Body of pancreas (tissue), 4 donors: ENCODE measurements at regions not wholly inside any gene's neighbourhood (a gene's known extent, or its start where the extent isn't known, plus 50 kb on each side); places are given as distances from the start of the nearest gene placed in this dataset.

Source experiments
- ATAC-seq: fragments of 150-250 bp; one replicate; pipeline ENCODE4 v1.9.1; 2016
- DNase-seq, 4 donors: peaks; one replicate each; pipeline ENCODE4 v3.0.0-alpha.2; 2019
- H3K27ac ChIP-seq, 4 donors: fragments of 200-600 bp; sonication (generic); 1 replicate in 3 of 4; 2 replicates in 1 of 4; pipeline versions ENCODE4 v1.5.1 to v1.6.1; 2016 to 2019; ENCODE audit warnings: mild to moderate bottlenecking in 1 of 4, mixed read lengths in 1 of 4, moderate library complexity in 1 of 4
- H3K27me3 ChIP-seq, 2 donors: fragments of 200-600 bp; sonication (generic); one replicate each; pipeline ENCODE4 v1.6.0; 2016; ENCODE audit warnings: mild to moderate bottlenecking in 1 of 2
- H3K36me3 ChIP-seq, 2 donors: fragments of 200-600 bp; sonication (generic); replicated peaks in 1 of 2; 2 replicates each; pipeline ENCODE4 v1.5.1; 2016; ENCODE audit warnings: low read depth in 2 of 2; ENCODE audit not compliant: insufficient read depth in 1 of 2
- H3K4me1 ChIP-seq: fragments of 200-600 bp; sonication (generic); one replicate; pipeline ENCODE4 v1.6.0; 2016
- H3K4me3 ChIP-seq, 2 donors: fragments of 200-600 bp; sonication (generic); 1 replicate in 1 of 2; 2 replicates in 1 of 2; pipeline ENCODE4 v1.5.1; 2016 to 2019
- H3K9me3 ChIP-seq, 3 donors: fragments of 200-600 bp; sonication (generic); 1 replicate in 2 of 3; 2 replicates in 1 of 3; pipeline ENCODE4 v1.5.1; 2016
- CTCF ChIP-seq, 7 experiments: fragments of 450-650 bp in 4 of 7; fragments of 200-600 bp in 3 of 7; sonication (generic) in 3 of 7; IDR thresholded peaks; one replicate each; pipeline ENCODE4 v1.5.1; 2016 to 2019; ENCODE audit warnings: antibody characterized with exemption in 7 of 7
- POLR2A ChIP-seq, 3 donors: fragments of 450-650 bp; IDR thresholded peaks; one replicate each; pipeline ENCODE4 v1.6.1; 2016; ENCODE audit warnings: antibody characterized with exemption in 3 of 3, mild to moderate bottlenecking in 2 of 3
- WGBS, 2 donors: methylation state at CpG; one replicate each; pipeline ENCODE4 v1.1.5; 2017; 5-methylcytosine and 5-hydroxymethylcytosine counted together
- intact Hi-C: fragments of 100-400 bp; cut with DNase I; formaldehyde crosslinking; loops from one replicate; pipeline ENCODE4 v1.15.1; 2023

DNA sequence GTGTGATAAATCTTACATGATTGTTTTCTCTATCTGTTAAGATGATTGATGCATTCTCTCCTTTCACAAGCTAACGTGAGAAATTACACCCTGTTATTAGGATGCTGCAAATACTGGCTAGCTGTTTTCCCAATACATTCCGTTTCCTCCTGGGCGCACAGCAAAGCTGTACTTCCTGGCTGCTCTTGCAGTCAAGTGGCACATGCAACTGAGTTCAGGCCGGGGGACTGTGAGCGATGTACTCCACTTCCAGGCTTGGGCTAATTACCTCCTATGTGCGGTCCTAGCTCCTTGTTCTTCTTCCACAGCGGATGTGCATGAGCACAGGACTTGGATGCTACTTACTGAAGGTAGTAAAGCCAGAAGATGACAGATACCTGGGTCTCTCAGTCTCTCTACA lies 234.9 kb upstream of the SESN3 start:
- WGBS, 2 donors: 52 to 60% methylated on average over 7 of the region's 7 CpGs
- Histone ChIP-seq H3K4me3 (no peak overlapping the region), H3K27ac (peak overlapping the region in 3 of 4 donors; percentile 25 to 41 (median 33)), H3K36me3 (no peaks in the 10 kb centered on the region), H3K27me3 (no peaks in the 10 kb centered on the region), H3K4me1 (peaks cover 8% of the 10 kb centered on the region), H3K9me3 (no peaks in the 10 kb centered on the region)
- no peak for ATAC-seq
- TF ChIP-seq CTCF (IDR thresholded peaks at IDR 0.05) (no peak), POLR2A (IDR thresholded peaks at IDR 0.05) (no peak)
- intact Hi-C loops: no loop called here
- DNase-seq: peak in 1 of 4 donors; percentile 14

- Histone ChIP-seq H3K36me3 (no peaks in the 10 kb centered on the region), H3K9me3 (no peaks in the 10 kb centered on the region), H3K4me3 (no peak overlapping the region), H3K4me1 (peaks cover 29% of the 10 kb centered on the region), H3K27ac (no peak overlapping the region), H3K27me3 (no peaks in the 10 kb centered on the region)
- intact Hi-C loops: no loop called here
- ATAC-seq (no peak), DNase-seq (no peak)
- TF ChIP-seq POLR2A (IDR thresholded peaks at IDR 0.05) (no peak), CTCF (IDR thresholded peaks at IDR 0.05) (no peak)
These were observed 230.9 kb upstream of the SESN3 start for GRCh38 chr11:95461858-95462257.

DNA sequence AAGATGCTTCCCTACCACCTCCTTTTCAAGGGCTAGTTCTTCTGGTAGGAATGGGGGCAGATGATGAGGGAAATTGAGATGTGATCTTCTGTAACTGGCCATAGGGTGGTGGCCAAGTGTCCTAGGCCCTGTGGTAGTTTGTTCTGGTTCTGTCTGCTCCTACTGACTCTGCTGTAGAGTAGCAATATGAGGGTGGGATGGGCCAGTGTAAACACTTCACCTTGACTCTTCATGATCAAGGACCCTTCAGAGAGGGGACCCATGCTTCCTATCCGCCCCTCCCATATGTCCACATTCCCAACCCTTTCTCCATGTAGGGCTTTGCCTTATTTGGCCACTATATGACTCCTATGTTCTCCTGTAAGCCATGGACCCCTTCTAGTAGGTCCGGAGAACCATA lies 230.3 kb upstream of the SESN3 start:
- Histone ChIP-seq H3K4me3 (no peak overlapping the region), H3K9me3 (no peaks in the 10 kb centered on the region), H3K27me3 (no peaks in the 10 kb centered on the region), H3K4me1 (peaks cover 29% of the 10 kb centered on the region), H3K27ac (no peak overlapping the region), H3K36me3 (no peaks in the 10 kb centered on the region)
- intact Hi-C loops: no loop called here
- ATAC-seq (no peak), DNase-seq (no peak)
- TF ChIP-seq CTCF (IDR thresholded peaks at IDR 0.05) (no peak), POLR2A (IDR thresholded peaks at IDR 0.05) (no peak)
- 94 to 95% methylated on average over 2 of the region's 2 CpGs for WGBS, 2 donors

DNA sequence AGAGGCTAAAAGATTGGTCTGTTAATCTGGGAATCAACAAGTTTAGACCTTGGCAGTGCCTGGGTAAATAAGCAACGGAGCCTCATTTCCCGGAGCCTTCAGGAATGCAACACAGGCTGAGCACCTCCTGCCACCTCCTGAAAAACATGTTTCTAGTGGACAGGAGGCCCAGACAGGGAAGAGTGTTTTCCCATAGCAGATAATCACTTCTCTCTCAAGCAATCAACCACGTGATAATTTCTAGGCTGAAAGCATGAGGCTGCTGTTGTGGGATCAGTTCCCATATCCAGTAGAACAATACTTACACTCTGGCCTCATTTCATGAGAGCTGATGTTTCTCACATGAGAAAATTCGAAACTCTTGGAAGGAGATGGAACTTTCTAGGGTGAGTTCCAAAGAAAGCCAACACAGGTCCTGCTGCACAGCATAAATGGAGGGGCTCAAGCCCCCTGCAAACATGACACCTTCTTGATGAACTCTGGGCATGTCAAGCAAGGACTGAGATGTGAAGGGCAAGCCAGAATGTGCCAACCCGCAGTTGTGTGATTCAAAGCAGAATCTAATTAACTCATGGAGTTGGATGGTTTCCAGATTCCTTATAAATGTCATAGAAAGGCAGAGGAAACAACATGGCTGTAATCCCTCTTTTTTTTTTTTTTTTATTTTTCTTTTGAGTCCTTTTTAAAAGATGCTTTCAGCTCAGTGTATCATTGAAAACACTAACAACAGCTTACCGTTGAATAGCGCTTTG lies 228.5 kb upstream of the SESN3 start:
- WGBS, 2 donors: 22 to 27% methylated on average over 7 of the region's 7 CpGs
- no peaks in the 10 kb centered on the region for H3K36me3 ChIP-seq
- no peak overlapping the region for H3K4me3 ChIP-seq
- intact Hi-C loops: no loop called here
- ATAC-seq (peak; percentile 77), DNase-seq (peak in 3 of 4 donors; percentile 28 to 54 (median 37))
- H3K27ac ChIP-seq: peak overlapping the region in 3 of 4 donors; percentile 42 to 62 (median 49)
- no peaks in the 10 kb centered on the region for H3K27me3 ChIP-seq
- no peaks in the 10 kb centered on the region for H3K9me3 ChIP-seq
- peaks cover 29% of the 10 kb centered on the region for H3K4me1 ChIP-seq
- TF ChIP-seq POLR2A (IDR thresholded peaks at IDR 0.05) (no peak), CTCF (IDR thresholded peaks at IDR 0.05) (no peak)
